Urothelium cell line (cell line): ENCODE measurements at regions not wholly inside any gene's neighbourhood (a gene's known extent, or its start where the extent isn't known, plus 50 kb on each side); places are given as distances from the start of the nearest gene placed in this dataset.
A peak's percentile ranks its signal among the peaks of the same experiment; 100 is the strongest.

ENCODE experiments used
- DNase-seq: peaks from one replicate; pipeline ENCODE4 v3.0.0; 2011; ENCODE audit warnings: low spot score, mixed read lengths
- FAIRE-seq: peaks from 2 replicates; lab custom pipeline; 2011; peaks lifted over from hg19 to GRCh38; lab: Jason Lieb, UNC

DNA sequence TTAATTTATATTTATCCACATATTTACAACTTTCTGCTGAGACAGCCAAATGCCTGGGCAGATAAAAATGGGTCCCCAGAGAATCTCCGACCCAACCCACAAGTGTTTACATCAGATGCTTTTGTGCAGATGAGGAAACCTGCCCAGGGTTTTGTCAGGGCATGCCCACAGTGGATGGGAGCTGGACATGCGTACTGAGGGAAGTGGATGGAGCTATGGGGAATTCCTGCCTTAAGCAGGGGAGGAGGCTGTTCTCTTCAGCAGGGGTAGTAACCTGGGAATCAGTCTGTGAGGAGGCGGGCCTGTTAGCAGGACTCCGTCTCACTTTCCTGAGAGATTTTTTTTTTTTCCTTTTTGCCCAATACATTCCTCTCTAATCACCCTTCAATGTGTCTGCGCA is 122.9 kb downstream of the RFC3 start:
- DNase-seq (peak; percentile 31), FAIRE-seq (no peak)

- no peak for FAIRE-seq
- DNase-seq = no peak
These were observed 127.5 kb downstream of the RFC3 start for GRCh38 chr13:33945477-33945876.

- DNase-seq (no peak), FAIRE-seq (no peak)
These were observed 135.3 kb downstream of the RFC3 start for GRCh38 chr13:33953203-33953602.

GRCh38 chr13:33953781-33954180 is 135.8 kb downstream of the RFC3 start:
- DNase-seq = no peak
- FAIRE-seq = no peak

DNA sequence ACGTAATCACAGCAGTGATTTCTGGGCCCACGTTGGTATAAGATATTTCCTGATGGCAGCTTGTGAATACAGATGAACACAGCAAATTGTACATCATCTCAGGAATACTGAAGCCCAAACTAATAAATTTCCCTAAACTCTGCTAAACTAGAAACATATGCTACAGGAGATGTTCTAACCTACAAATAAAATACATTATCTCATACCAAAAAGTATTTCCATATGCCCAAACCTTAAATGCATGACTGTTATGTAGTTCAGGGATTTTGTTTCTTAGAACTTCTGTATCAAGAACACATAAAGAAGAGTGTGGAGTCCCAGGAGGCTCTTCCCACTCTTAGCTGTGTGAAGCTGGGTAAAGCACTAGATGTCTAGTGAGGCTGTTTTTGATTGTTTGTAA is 138.4 kb downstream of the RFC3 start:
- FAIRE-seq (no peak), DNase-seq (no peak)

DNA sequence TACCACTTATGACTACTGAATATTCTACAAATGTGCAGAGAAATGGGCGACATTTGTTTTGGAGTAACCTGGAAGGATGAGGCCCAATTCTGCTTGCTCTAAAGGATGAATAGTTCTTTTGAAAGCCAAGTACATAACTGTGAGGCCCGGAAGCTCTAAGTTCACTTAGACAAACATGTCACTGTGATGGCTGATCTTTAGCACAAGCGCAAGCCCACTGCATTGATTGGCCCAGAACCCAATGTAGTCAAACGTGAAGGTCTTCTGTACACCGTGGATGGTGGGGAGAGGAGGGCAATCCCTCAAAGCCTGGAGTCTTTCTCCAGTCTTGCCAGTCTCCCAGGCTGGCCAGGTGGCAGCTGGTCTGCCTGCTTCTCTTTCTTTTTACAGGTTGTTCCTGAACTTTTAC is 139.6 kb downstream of the RFC3 start:
- no peak for FAIRE-seq
- DNase-seq = no peak

- DNase-seq = no peak
- FAIRE-seq = no peak
These were observed 141.0 kb downstream of the RFC3 start for GRCh38 chr13:33958964-33959363.

- DNase-seq (no peak), FAIRE-seq (no peak)
These were observed 145.2 kb downstream of the RFC3 start for GRCh38 chr13:33963134-33963533.

- DNase-seq = no peak
- FAIRE-seq = no peak
These were observed 145.9 kb downstream of the RFC3 start for GRCh38 chr13:33963895-33964294.

GRCh38 chr13:33968520-33969507 is 150.9 kb downstream of the RFC3 start:
- FAIRE-seq = no peak

GRCh38 chr13:33970746-33971561 is 153.0 kb downstream of the RFC3 start:
- FAIRE-seq = no peak

More at GRCh38 chr13:33968520-33969507, 150.9 kb downstream of the RFC3 start:
- DNase-seq = no peak

DNA sequence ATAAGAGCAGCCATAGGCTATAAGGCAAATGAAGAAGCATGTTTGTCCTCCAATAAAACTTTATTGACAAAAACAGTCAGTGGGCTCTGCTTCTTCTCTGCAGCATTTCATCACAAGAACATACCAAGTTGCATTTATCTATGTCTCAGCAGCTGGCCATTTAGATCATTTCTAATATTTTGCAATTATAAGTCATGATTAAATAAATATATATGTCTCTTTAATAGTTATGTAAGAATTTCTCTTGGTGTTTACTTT is 153.5 kb downstream of the RFC3 start:
- DNase-seq (no peak), FAIRE-seq (no peak)

More at GRCh38 chr13:33970746-33971561, 153.0 kb downstream of the RFC3 start:
- no peak for DNase-seq

DNA sequence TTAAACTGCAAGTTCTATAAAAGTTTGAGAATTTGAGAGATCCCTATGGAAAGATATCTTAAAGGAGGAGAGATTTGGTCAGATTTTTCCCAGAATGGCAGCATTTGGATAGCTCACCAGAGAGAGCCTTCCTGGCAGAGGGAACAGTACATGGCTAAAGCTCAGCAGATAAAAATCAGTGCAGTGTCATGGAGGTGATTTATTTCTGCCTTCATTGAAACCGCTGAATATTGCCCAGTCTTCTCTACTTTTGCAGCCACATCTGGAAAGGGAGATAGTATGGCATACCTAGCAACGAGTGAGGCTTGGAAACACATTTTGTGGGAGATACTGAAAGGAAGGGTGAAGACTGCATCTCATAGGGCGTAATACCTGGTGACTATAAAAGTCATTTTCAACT is 155.2 kb downstream of the RFC3 start:
- DNase-seq = no peak
- no peak for FAIRE-seq

DNA sequence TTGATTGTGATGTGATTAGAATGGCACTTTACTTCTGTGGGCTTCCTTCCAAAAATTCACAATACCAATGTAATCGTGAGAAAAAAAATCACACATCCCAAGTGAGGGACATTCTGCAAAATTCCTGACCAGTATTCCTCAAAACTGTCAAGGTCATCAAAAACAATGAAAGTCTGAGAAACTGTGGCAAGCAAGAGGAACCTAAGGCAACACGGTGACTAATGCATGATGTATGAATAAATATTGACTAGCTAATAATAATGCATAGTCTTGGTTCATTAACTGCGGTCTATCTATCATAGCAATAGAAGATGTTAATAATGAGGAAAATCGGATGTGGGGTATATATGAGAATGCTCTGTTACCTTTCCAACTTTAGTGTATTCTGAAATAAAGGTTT is 159.0 kb downstream of the RFC3 start:
- FAIRE-seq = no peak

DNA sequence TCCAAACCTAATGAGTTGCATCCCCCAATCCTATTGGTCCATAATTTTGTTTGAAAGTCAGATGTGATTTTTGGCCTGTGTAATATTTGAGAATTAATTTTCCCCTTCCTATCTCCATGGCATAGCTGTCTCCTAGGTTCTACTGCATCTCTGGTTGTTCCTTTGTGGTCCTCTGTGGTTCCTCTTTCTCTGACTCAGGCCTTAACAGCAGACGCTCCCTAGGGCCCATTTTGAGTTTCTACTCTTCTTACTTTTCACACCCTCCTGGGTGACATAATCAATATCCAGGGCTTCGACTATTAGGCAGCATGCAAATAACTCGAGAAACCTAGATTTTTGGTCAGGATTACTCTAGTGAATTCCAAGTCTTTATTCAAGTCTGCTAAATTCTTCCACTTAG is 160.7 kb downstream of the RFC3 start:
- FAIRE-seq (no peak), DNase-seq (no peak)

More for the DNA sequence above, 159.0 kb downstream of the RFC3 start:
- DNase-seq = no peak

DNA sequence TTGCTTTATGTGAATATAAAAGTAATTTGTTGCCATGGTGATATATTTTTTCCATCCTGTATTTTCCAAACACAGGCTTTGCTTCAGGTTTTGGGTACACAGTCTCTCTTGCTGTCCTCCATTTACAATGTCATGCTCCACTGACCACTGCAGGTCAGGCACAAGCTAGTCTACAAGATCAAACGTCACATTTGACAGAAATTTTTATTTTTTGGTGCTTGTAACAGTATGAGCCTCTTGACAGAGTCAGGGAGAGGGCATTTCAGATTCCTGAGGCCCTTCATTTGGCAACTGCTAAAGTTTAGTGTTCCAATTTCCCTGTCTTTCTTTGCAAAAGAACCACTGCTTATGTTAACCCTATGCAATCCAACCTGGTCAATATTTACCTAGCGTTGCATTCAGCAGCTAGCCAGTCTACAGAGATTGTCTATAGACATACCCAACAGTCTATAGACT is 175.0 kb downstream of the RFC3 start:
- DNase-seq (no peak), FAIRE-seq (no peak)

DNA sequence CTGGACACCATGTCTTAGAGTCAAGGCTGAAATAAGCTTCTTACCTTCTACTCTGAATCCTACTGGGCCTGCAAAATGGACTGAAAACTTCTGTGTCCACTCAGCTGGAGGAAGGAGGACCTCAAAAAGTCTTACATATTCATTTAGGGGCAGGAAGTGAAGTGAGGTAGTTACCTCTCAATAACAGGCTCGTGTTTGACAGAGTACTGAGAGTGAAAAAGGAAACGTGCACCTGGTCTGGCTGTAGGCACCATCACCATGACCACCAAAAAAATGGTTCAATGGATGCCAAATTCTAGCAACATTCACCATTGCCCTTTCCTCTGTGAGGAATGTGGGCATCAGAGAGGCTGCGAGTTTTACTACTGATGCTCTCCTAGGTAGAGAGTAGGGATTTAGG is 176.2 kb downstream of the RFC3 start:
- FAIRE-seq (no peak), DNase-seq (no peak)

GRCh38 chr13:33994826-33995502 is 177.0 kb downstream of the RFC3 start:
- DNase-seq = no peak
- no peak for FAIRE-seq

DNA sequence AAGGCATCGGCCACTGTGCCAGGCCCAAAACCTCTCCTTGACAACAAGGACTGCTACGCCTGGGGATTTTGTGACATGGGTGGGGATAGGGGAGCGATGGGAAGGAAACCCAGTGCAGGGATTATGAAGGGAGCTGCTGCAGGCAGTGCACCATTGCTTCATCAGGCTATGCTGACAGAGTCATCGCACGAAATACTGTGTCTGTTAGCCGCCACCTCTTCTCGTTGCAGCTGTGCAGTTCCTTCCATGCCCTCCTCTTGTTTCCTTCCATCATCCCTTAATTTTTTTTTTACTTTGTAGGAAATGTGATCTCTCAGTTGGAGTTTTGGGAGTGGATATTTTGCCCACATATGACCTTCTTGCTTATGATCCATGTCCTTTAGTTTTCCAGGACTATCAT is 178.7 kb downstream of the RFC3 start:
- DNase-seq (no peak), FAIRE-seq (no peak)

DNA sequence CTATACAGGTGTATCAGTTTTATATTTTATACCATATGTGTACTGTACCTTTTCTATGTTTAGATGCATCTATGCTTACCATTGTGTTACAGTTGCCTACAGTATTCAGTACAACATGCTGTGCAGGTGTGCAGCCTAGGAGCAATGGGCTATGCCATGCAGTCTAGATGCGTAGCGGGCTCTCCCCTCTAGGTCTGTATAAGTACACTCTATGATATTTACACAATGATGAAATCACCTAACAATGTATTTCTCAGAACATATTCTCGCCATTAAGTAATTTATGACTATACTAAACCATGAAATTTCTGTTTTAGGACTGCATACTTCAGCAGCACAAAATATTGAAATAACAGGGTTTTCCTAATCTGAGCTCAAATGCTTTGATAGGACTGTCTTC is 179.6 kb downstream of the RFC3 start:
- FAIRE-seq (no peak), DNase-seq (no peak)
